ENCODE measurements at regions not wholly inside any gene's neighbourhood (a gene's known extent, or its start where the extent isn't known, plus 50 kb on each side); places are given as distances from the start of the nearest gene placed in this dataset.

DNA sequence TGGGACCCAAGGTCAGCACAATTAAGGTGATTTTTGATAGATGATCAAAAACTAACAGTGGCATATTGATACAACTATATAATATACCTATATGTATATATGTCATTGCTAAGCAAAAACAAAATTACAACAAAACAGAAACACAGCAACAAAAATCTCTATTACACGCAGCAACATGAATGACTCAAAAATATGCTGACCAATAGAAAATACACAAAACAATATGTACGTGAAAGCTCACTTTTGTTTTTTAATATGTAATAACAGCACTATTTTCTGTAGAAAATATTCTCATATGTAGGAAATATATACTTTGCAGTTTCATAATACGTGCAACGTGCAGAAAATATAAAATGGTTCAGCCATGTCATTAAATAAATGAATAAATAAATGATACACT lies 1985.7 kb upstream of the CDH9 start:
- Histone ChIP-seq H3K27ac (replicated peaks) (no peak overlapping the region), H3K27me3 (ENCODE audit: insufficient read depth, poor library complexity, severe bottlenecking) (no peaks in the 10 kb centered on the region), H3K4me3 (replicated peaks; ENCODE audit: insufficient read depth, low read length) (no peak overlapping the region)
- no peak for DNase-seq (ENCODE audit: low read depth in 1 of 2, low spot score in 1 of 2)
- TF ChIP-seq, protein P1, sequence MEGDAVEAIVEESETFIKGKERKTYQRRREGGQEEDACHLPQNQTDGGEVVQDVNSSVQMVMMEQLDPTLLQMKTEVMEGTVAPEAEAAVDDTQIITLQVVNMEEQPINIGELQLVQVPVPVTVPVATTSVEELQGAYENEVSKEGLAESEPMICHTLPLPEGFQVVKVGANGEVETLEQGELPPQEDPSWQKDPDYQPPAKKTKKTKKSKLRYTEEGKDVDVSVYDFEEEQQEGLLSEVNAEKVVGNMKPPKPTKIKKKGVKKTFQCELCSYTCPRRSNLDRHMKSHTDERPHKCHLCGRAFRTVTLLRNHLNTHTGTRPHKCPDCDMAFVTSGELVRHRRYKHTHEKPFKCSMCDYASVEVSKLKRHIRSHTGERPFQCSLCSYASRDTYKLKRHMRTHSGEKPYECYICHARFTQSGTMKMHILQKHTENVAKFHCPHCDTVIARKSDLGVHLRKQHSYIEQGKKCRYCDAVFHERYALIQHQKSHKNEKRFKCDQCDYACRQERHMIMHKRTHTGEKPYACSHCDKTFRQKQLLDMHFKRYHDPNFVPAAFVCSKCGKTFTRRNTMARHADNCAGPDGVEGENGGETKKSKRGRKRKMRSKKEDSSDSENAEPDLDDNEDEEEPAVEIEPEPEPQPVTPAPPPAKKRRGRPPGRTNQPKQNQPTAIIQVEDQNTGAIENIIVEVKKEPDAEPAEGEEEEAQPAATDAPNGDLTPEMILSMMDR (IDR thresholded peaks at IDR 0.05; ENCODE audit: insufficient read depth, low read length): no peak
- TF ChIP-seq, protein P2, sequence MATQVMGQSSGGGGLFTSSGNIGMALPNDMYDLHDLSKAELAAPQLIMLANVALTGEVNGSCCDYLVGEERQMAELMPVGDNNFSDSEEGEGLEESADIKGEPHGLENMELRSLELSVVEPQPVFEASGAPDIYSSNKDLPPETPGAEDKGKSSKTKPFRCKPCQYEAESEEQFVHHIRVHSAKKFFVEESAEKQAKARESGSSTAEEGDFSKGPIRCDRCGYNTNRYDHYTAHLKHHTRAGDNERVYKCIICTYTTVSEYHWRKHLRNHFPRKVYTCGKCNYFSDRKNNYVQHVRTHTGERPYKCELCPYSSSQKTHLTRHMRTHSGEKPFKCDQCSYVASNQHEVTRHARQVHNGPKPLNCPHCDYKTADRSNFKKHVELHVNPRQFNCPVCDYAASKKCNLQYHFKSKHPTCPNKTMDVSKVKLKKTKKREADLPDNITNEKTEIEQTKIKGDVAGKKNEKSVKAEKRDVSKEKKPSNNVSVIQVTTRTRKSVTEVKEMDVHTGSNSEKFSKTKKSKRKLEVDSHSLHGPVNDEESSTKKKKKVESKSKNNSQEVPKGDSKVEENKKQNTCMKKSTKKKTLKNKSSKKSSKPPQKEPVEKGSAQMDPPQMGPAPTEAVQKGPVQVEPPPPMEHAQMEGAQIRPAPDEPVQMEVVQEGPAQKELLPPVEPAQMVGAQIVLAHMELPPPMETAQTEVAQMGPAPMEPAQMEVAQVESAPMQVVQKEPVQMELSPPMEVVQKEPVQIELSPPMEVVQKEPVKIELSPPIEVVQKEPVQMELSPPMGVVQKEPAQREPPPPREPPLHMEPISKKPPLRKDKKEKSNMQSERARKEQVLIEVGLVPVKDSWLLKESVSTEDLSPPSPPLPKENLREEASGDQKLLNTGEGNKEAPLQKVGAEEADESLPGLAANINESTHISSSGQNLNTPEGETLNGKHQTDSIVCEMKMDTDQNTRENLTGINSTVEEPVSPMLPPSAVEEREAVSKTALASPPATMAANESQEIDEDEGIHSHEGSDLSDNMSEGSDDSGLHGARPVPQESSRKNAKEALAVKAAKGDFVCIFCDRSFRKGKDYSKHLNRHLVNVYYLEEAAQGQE (IDR thresholded peaks at IDR 0.05; ENCODE audit: insufficient replicate concordance, low read depth): no peak

DNA sequence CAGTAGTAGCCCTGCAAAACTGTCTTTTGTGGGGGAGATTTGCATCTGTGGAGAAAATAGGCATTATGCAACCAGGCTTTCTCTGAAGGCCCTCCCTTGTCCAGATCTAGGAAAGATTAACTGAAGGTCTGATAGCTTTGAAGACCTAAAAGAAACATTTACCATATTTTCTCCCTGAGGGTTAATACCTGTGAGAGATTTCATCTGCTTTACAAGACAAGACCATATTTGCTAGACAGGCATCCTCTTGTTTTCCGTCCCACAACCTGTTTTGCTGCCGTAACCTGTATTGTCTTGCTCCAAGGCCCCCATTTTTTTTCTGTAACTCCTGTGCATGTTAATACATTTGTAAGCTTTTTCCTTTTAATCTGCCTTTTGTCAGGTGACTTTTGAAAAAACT lies 1985.2 kb upstream of the CDH9 start:
- Histone ChIP-seq H3K4me3 (replicated peaks; ENCODE audit: insufficient read depth, low read length) (no peak overlapping the region), H3K27ac (replicated peaks) (no peak overlapping the region), H3K27me3 (ENCODE audit: insufficient read depth, poor library complexity, severe bottlenecking) (no peaks in the 10 kb centered on the region)
- DNase-seq (ENCODE audit: low read depth in 1 of 2, low spot score in 1 of 2): no peak
- TF ChIP-seq, protein P1 (IDR thresholded peaks at IDR 0.05; ENCODE audit: insufficient read depth, low read length): no peak
- no peak for TF ChIP-seq POLR2AphosphoS5 (IDR thresholded peaks at IDR 0.05; ENCODE audit: low read depth)
- no peak for TF ChIP-seq SPI1 (IDR thresholded peaks at IDR 0.05; ENCODE audit: borderline replicate concordance, low read depth)
- TF ChIP-seq, protein P2 (IDR thresholded peaks at IDR 0.05; ENCODE audit: insufficient replicate concordance, low read depth): no peak
- TF ChIP-seq GABPA (IDR thresholded peaks at IDR 0.05; ENCODE audit: low read depth): no peak

DNA sequence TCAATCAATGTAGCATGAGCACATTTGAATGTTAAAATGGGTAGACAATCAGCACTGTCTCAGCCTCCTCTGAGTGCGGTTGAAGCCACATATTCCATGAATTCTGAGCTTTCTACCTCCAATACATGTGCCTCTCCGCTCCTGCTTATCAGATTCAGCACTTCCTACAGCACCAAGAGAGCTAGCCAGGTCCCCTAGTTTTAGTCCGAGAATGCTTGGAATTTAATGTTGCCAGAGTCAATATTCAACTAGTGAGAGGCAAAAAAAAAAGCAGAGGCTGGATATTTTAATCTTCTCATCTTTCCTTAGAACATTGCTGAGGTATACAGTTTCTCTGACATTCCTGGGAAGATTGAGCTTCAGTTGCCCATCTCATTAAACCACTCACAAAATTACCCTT lies 1979.1 kb upstream of the CDH9 start:
- no peak for TF ChIP-seq SPI1 (IDR thresholded peaks at IDR 0.05; ENCODE audit: borderline replicate concordance, low read depth)
- TF ChIP-seq GABPA (IDR thresholded peaks at IDR 0.05; ENCODE audit: low read depth): no peak
- TF ChIP-seq, protein P2 (IDR thresholded peaks at IDR 0.05; ENCODE audit: insufficient replicate concordance, low read depth): no peak
- TF ChIP-seq, protein P1 (IDR thresholded peaks at IDR 0.05; ENCODE audit: insufficient read depth, low read length): no peak
- no peak for TF ChIP-seq POLR2AphosphoS5 (IDR thresholded peaks at IDR 0.05; ENCODE audit: low read depth)
- Histone ChIP-seq H3K4me3 (replicated peaks; ENCODE audit: insufficient read depth, low read length) (no peak overlapping the region), H3K27ac (replicated peaks) (no peak overlapping the region), H3K27me3 (ENCODE audit: insufficient read depth, poor library complexity, severe bottlenecking) (no peaks in the 10 kb centered on the region)
- DNase-seq (ENCODE audit: low read depth in 1 of 2, low spot score in 1 of 2): no peak

Data from HL-60 (cell line).